ENCODE measurements at regions not wholly inside any gene's neighbourhood (a gene's known extent, or its start where the extent isn't known, plus 50 kb on each side); places are given as distances from the start of the nearest gene placed in this dataset.

DNA sequence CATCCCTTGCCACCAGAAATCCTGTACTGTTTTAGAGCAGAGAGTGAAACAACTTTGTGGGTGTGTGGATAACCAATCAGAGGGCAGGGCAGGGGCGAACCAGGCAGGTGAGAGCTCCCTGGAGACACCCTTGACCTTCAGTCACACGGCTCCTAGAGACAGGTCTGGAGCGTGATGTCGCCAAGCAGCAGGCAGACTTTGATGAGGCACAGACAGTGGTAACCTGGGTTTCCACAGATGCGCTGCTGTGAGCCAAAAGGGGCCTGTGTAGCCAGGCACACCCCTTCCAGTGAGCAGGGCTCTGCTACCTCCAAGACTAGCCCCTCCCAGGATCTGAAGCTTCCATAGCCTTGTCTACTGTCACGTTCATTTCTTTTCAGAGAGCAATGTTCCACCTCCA, 317.8 kb upstream of the ADCY2 start:
- TF ChIP-seq, protein P1, sequence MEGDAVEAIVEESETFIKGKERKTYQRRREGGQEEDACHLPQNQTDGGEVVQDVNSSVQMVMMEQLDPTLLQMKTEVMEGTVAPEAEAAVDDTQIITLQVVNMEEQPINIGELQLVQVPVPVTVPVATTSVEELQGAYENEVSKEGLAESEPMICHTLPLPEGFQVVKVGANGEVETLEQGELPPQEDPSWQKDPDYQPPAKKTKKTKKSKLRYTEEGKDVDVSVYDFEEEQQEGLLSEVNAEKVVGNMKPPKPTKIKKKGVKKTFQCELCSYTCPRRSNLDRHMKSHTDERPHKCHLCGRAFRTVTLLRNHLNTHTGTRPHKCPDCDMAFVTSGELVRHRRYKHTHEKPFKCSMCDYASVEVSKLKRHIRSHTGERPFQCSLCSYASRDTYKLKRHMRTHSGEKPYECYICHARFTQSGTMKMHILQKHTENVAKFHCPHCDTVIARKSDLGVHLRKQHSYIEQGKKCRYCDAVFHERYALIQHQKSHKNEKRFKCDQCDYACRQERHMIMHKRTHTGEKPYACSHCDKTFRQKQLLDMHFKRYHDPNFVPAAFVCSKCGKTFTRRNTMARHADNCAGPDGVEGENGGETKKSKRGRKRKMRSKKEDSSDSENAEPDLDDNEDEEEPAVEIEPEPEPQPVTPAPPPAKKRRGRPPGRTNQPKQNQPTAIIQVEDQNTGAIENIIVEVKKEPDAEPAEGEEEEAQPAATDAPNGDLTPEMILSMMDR (IDR thresholded peaks at IDR 0.05; ENCODE audit: insufficient read depth, low read length, poor library complexity, severe bottlenecking), result no peak
- TF ChIP-seq EZH2phosphoT487 (conservative IDR thresholded peaks at IDR 0.05; ENCODE audit: low read length), result no peak

All from SU-DHL-6 (cell line).